MCF 10A (cell line): ENCODE measurements at regions not wholly inside any gene's neighbourhood (a gene's known extent, or its start where the extent isn't known, plus 50 kb on each side); places are given as distances from the start of the nearest gene placed in this dataset.

Experiments used
- BruUV-seq: library from RNA; stranded (reverse); fragments of 400-500 nt; replicated peaks from 2 replicates; lab custom pipeline; 2021; lab: Mats Ljungman, UMichigan
- CTCF ChIA-PET: fragments of 300-600 bp; sonication (Branson Sonifier 250); formaldehyde crosslinking; extraction: SDS; loops from one replicate; lab custom pipeline; 2021; ENCODE audit warnings: antibody characterized with exemption, inconsistent platforms; lab: Yijun Ruan, JAX
- POLR2A ChIA-PET: fragments of 300-600, 350-650 bp; sonication (Branson Sonifier 250); formaldehyde crosslinking; extraction: SDS; loops from one replicate; lab custom pipeline; 2020; ENCODE audit warnings: antibody characterized with exemption, inconsistent platforms; lab: Yijun Ruan, JAX
- DNase-seq: peaks from one replicate; pipeline ENCODE4 v3.0.0-alpha.2; 2018; ENCODE audit not compliant: unreplicated experiment
- H3K27ac Mint-ChIP-seq: one replicate; pipeline ENCODE4 v1.8.0; 2022; ENCODE audit warnings: mild to moderate bottlenecking, low read depth, mixed read lengths; ENCODE audit not compliant: unreplicated experiment
- H3K27me3 Mint-ChIP-seq: one replicate; pipeline ENCODE4 v1.8.0; 2022; ENCODE audit warnings: mixed read lengths; ENCODE audit not compliant: insufficient read depth, unreplicated experiment
- H3K36me3 Mint-ChIP-seq: one replicate; pipeline ENCODE4 v1.8.0; 2022; ENCODE audit warnings: mild to moderate bottlenecking, moderate library complexity, mixed read lengths; ENCODE audit not compliant: insufficient read depth, unreplicated experiment
- H3K4me1 Mint-ChIP-seq: one replicate; pipeline ENCODE4 v1.8.0; 2022; ENCODE audit warnings: mixed read lengths; ENCODE audit not compliant: insufficient read depth, unreplicated experiment
- H3K4me3 Mint-ChIP-seq: one replicate; pipeline ENCODE4 v1.8.0; 2022; ENCODE audit warnings: mild to moderate bottlenecking, moderate library complexity, mixed read lengths; ENCODE audit not compliant: unreplicated experiment
- H3K9me3 Mint-ChIP-seq: one replicate; pipeline ENCODE4 v1.8.0; 2022; ENCODE audit warnings: mixed read lengths; ENCODE audit not compliant: unreplicated experiment
- CTCF ChIP-seq: fragments of 200-600 bp; IDR thresholded peaks from one replicate; pipeline ENCODE4 v1.8.0; 2022; ENCODE audit warnings: antibody characterized with exemption, mild to moderate bottlenecking; ENCODE audit not compliant: unreplicated experiment
- intact Hi-C: fragments of 100-400 bp; cut with micrococcal nuclease; formaldehyde crosslinking; loops from 2 replicates; pipeline ENCODE4 v1.14.1; 2022

- ChIA-PET POLR2A (no interaction called here), CTCF (no interaction called here)
- H3K27me3 Mint-ChIP-seq: peaks cover 96% of the 10 kb centered on the region
- no peak for TF ChIP-seq CTCF
- no peaks in the 10 kb centered on the region for H3K9me3 Mint-ChIP-seq
- BruUV-seq: no TSS peak
- intact Hi-C loops: no loop called here
- H3K4me1 Mint-ChIP-seq: no peaks in the 10 kb centered on the region
- no peak overlapping the region for H3K27ac Mint-ChIP-seq
- H3K36me3 Mint-ChIP-seq: no peaks in the 10 kb centered on the region
- no peak overlapping the region for H3K4me3 Mint-ChIP-seq
- no peak for DNase-seq
These were observed 59.2 kb upstream of the POU3F2 start for GRCh38 chr6:98775205-98775604.

GRCh38 chr6:98777762-98778161 lies 56.6 kb upstream of the POU3F2 start:
- CTCF ChIA-PET: interaction anchor here (0.7 to 1.3 kb wide), 2 partner anchors 9 to 20 kb away, joined by 3 to 4 read pairs; no protein-coding TSS in a partner anchor
- DNase-seq: no peak
- H3K4me1 Mint-ChIP-seq: no peaks in the 10 kb centered on the region
- intact Hi-C loops: no loop called here
- no peak overlapping the region for H3K4me3 Mint-ChIP-seq
- POLR2A ChIA-PET: no interaction called here
- no peak for TF ChIP-seq CTCF
- H3K27ac Mint-ChIP-seq: no peak overlapping the region
- no peaks in the 10 kb centered on the region for H3K9me3 Mint-ChIP-seq
- no TSS peak for BruUV-seq
- H3K27me3 Mint-ChIP-seq: peaks cover 91% of the 10 kb centered on the region
- H3K36me3 Mint-ChIP-seq: no peaks in the 10 kb centered on the region

DNA sequence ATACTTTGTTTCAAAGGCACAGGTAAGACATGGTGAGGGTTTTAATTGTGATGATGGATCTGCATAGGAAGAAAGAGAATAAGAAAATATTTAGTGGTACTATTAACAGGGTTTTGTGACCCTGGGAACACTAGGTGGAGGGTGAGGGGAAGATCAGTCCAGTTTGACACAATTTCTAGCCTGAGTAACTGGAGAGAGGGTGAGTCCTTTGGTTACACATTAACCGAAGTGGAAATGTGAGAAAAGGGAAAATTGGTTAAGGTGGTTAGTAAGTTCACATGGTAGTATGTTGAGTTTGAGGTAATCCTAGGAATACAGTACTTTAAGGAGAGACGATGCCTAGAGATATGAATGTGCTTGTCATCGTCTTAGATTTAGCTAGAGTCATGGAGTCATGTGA lies 54.8 kb upstream of the POU3F2 start:
- Mint-ChIP-seq H3K4me3 (no peak overlapping the region), H3K4me1 (no peaks in the 10 kb centered on the region), H3K27me3 (peaks cover 82% of the 10 kb centered on the region), H3K36me3 (no peaks in the 10 kb centered on the region), H3K9me3 (no peaks in the 10 kb centered on the region), H3K27ac (no peak overlapping the region)
- CTCF ChIA-PET: no interaction called here
- DNase-seq: no peak
- POLR2A ChIA-PET: no interaction called here
- BruUV-seq: no TSS peak
- intact Hi-C loops: no loop called here
- TF ChIP-seq CTCF: no peak

DNA sequence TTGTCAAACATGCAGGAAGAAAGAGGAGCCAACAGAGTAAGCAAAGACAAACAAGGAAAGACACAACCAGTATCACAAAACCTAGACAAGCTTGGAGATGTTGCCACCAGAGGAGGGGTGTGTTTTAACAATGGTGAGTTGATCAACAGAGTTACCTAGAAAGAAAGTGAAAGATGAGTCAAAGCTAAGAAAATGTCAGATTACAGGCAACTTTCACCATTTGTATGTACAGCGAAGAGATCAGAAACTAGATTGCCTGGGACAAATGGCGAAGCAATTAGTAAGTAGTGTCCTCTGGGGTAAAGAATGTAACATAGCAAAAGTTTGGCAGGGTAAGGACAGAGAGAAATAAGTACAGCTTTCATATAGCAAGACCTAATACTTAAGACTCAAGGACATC lies 51.6 kb upstream of the POU3F2 start:
- Mint-ChIP-seq H3K27me3 (peaks cover 82% of the 10 kb centered on the region), H3K36me3 (no peaks in the 10 kb centered on the region), H3K27ac (no peak overlapping the region), H3K4me3 (no peak overlapping the region), H3K9me3 (no peaks in the 10 kb centered on the region), H3K4me1 (no peaks in the 10 kb centered on the region)
- ChIA-PET CTCF (no interaction called here), POLR2A (no interaction called here)
- no peak for DNase-seq
- BruUV-seq: no TSS peak
- intact Hi-C loops: no loop called here
- TF ChIP-seq CTCF: no peak
